ENCODE measurements at regions not wholly inside any gene's neighbourhood (a gene's known extent, or its start where the extent isn't known, plus 50 kb on each side); places are given as distances from the start of the nearest gene placed in this dataset.
A peak's percentile ranks its signal among the peaks of the same experiment; 100 is the strongest.
"Not testable (repeated sequence)": the region's sequence is repeated elsewhere in the genome, so short reads cannot be mapped to it uniquely, and the experiment has no call there.

GRCh38 chr15:92821491-92822116, 78.5 kb upstream of the CHD2 start:
- Mint-ChIP-seq H3K27me3 (no peaks in the 10 kb centered on the region), H3K4me1 (ENCODE audit: low read depth) (peaks cover 65% of the 10 kb centered on the region), H3K9me3 (no peaks in the 10 kb centered on the region), H3K27ac (peak overlapping the region; percentile 88), H3K4me3 (peak overlapping the region; percentile 57), H3K36me3 (ENCODE audit: low read depth) (no peaks in the 10 kb centered on the region)
- ChIA-PET POLR2A (interaction anchor here (0.6 to 7.1 kb wide), 13 partner anchors 10 to 92 kb away, joined by 3 to 55 read pairs (median 5); partner anchors contain the start of gene CHD2), CTCF (interaction anchor here (1.0 to 4.5 kb wide), 4 partner anchors 10 to 86 kb away, joined by 3 to 33 read pairs (median 16); no protein-coding TSS in a partner anchor)
- intact Hi-C loops (cut with micrococcal nuclease), result no loop called here
- TF ChIP-seq CTCF (IDR thresholded peaks at IDR 0.05), result no peak
- peak; percentile 64 for ATAC-seq
- DNase-seq, result peak; percentile 33

- TF ChIP-seq CTCF (IDR thresholded peaks at IDR 0.05), result no peak
- Mint-ChIP-seq H3K27ac (peak overlapping the region; percentile 88), H3K36me3 (ENCODE audit: low read depth) (no peaks in the 10 kb centered on the region), H3K9me3 (no peaks in the 10 kb centered on the region), H3K4me3 (no peak overlapping the region), H3K27me3 (no peaks in the 10 kb centered on the region), H3K4me1 (ENCODE audit: low read depth) (peaks cover 60% of the 10 kb centered on the region)
- intact Hi-C loops (cut with micrococcal nuclease), result no loop called here
- ChIA-PET POLR2A (interaction anchor here (0.6 to 7.1 kb wide), 13 partner anchors 10 to 91 kb away, joined by 3 to 55 read pairs (median 3); partner anchors contain the start of gene CHD2), CTCF (interaction anchor here (0.8 to 4.5 kb wide), 6 partner anchors 9 to 85 kb away, joined by 3 to 33 read pairs (median 4); no protein-coding TSS in a partner anchor)
- DNase-seq (no peak), ATAC-seq (no peak)
Observed at GRCh38 chr15:92822216-92823144, 77.6 kb upstream of the CHD2 start.

GRCh38 chr15:92825985-92826384, 74.1 kb upstream of the CHD2 start:
- no peak for ATAC-seq
- no peak for TF ChIP-seq CTCF (IDR thresholded peaks at IDR 0.05)
- ChIA-PET POLR2A (interaction anchor here (1.0 kb wide), 1 partner anchor 56 kb away, joined by 5 read pairs; no protein-coding TSS in a partner anchor), CTCF (no interaction called here)
- no peak for DNase-seq
- Mint-ChIP-seq H3K27me3 (no peaks in the 10 kb centered on the region), H3K4me1 (ENCODE audit: low read depth) (peaks cover 41% of the 10 kb centered on the region), H3K36me3 (ENCODE audit: low read depth) (no peaks in the 10 kb centered on the region), H3K9me3 (no peaks in the 10 kb centered on the region), H3K4me3 (no peak overlapping the region), H3K27ac (peak overlapping the region; percentile 0)
- intact Hi-C loops (cut with micrococcal nuclease), result no loop called here

- peaks cover 40% of the 10 kb centered on the region for H3K4me1 Mint-ChIP-seq (ENCODE audit: low read depth)
- not testable (repeated sequence) for ATAC-seq
Observed at GRCh38 chr15:92827991-92828390, 72.1 kb upstream of the CHD2 start.

GRCh38 chr15:92829875-92830274, 70.2 kb upstream of the CHD2 start:
- CTCF ChIA-PET, result interaction anchor here (1.1 to 4.5 kb wide), 6 partner anchors 11 to 88 kb away, joined by 3 to 36 read pairs (median 4); no protein-coding TSS in a partner anchor
- H3K27me3 Mint-ChIP-seq, result no peaks in the 10 kb centered on the region
- H3K4me1 Mint-ChIP-seq (ENCODE audit: low read depth), result peaks cover 50% of the 10 kb centered on the region
- no peak for DNase-seq
- no peaks in the 10 kb centered on the region for H3K36me3 Mint-ChIP-seq (ENCODE audit: low read depth)
- POLR2A ChIA-PET, result interaction anchor here (1.1 to 6.5 kb wide), 5 partner anchors 9 to 71 kb away, joined by 3 to 116 read pairs (median 55); no protein-coding TSS in a partner anchor
- intact Hi-C loops (cut with micrococcal nuclease), result loop anchor here (5.0 kb wide), 2 partner anchors 52 to 72 kb away; partner anchors contain the start of gene CHD2
- no peak for TF ChIP-seq CTCF (IDR thresholded peaks at IDR 0.05)
- peak overlapping the region; percentile 95 for H3K27ac Mint-ChIP-seq
- no peak for ATAC-seq
- no peak overlapping the region for H3K4me3 Mint-ChIP-seq
- no peaks in the 10 kb centered on the region for H3K9me3 Mint-ChIP-seq

More at GRCh38 chr15:92827991-92828390, 72.1 kb upstream of the CHD2 start:
- intact Hi-C loops (cut with micrococcal nuclease); H3K4me3 Mint-ChIP-seq; H3K27ac Mint-ChIP-seq; H3K36me3 Mint-ChIP-seq (ENCODE audit: low read depth); H3K27me3 Mint-ChIP-seq; DNase-seq; H3K9me3 Mint-ChIP-seq: not testable (repeated sequence)
- POLR2A ChIA-PET, result interaction anchor here (1.1 to 6.5 kb wide), 2 partner anchors 19 to 55 kb away, joined by 5 to 116 read pairs; no protein-coding TSS in a partner anchor
- CTCF ChIA-PET, result interaction anchor here (0.8 kb wide), 1 partner anchor 14 kb away, joined by 3 read pairs; no protein-coding TSS in a partner anchor
